Fibroblast of skin of left quadriceps (primary cell): ENCODE measurements at regions not wholly inside any gene's neighbourhood (a gene's known extent, or its start where the extent isn't known, plus 50 kb on each side); places are given as distances from the start of the nearest gene placed in this dataset.

Source experiments
- DNase-seq, 2 experiments: peaks; one replicate each; pipeline ENCODE4 v3.0.0-alpha.2; 2013; ENCODE audit warnings: low read depth in 2 of 2

DNA sequence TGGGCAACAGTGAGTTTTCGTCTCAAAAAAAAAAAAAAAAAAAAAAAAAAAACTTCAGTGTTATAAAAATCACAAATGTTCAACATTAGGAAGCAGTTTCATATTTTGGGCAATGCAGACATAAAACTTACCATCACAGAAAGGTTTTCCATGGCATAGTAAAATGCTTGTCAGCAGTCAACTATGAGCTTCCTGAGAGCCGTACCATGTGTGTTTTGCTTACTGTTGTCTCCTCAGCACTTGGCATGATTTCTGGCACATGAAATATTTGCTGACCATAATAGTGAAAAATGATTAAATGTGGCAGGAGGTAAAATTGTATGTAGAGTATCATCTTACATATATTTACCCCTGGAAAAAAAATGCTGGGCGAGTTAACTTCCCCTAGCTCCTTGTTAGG lies 237.5 kb upstream of the SLC35B3 start:
- DNase-seq, result no peak

DNA sequence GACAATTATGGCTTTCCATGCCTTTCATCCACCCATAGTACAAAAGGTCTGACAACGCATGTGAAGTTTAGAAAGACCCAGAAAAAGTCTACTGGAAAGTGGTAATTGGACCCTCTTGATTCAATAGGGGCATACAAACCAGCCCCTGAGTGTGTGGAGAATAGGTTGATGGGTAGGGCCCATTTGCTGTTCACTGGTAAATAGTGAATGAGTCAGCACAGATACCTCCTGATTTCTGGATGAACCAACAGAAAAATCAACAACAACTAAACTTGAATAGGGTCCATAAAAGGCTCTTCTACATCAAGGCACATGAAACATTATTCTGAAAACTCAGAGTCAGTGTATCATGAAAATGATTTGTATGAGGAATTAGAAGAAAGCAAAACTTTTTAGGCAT lies 235.4 kb upstream of the SLC35B3 start:
- no peak for DNase-seq

- DNase-seq, result no peak
Observed at GRCh38 chr6:8664700-8665099, 229.4 kb upstream of the SLC35B3 start.

- no peak for DNase-seq
Observed at GRCh38 chr6:8664070-8664469, 228.7 kb upstream of the SLC35B3 start.

DNA sequence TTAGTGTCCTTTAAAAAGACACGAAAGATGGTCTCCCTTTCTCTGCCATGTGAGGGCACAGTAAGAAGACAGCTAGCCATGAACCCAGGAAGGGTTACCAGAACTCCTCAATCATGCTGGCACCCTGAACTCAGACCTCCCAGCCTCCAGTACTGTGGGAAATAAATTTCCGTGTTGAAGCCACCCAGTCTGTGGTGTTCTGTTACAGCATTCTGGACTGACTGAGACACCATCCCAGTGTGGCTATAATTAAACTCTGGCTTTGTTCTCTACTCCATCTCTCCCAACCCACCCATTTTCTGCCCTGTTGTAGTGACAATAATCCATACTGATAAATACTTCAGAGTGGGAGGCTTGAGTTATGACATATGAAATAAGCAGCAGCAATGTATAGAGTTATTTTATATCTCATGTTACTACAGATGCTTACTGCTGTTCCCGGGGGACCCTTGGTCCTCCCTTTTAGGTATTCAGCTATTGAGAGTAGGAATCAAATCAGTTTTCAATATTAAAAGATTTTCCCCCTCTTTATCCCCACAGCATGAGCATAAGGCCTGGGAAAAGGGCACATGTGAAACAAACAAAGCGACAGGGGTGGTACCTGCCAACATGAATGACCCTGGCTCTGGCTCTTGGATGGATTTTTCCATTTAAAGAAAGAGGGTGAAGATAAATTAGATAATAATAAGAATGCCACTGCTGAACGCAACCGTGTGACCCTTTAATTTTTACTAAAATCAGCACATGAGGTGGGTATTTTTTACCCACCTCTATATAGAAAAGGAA lies 224.3 kb upstream of the SLC35B3 start:
- DNase-seq, result no peak

- no peak for DNase-seq
Observed at GRCh38 chr6:8658416-8658815, 223.1 kb upstream of the SLC35B3 start.

GRCh38 chr6:8657522-8657921 lies 222.2 kb upstream of the SLC35B3 start:
- no peak for DNase-seq

DNA sequence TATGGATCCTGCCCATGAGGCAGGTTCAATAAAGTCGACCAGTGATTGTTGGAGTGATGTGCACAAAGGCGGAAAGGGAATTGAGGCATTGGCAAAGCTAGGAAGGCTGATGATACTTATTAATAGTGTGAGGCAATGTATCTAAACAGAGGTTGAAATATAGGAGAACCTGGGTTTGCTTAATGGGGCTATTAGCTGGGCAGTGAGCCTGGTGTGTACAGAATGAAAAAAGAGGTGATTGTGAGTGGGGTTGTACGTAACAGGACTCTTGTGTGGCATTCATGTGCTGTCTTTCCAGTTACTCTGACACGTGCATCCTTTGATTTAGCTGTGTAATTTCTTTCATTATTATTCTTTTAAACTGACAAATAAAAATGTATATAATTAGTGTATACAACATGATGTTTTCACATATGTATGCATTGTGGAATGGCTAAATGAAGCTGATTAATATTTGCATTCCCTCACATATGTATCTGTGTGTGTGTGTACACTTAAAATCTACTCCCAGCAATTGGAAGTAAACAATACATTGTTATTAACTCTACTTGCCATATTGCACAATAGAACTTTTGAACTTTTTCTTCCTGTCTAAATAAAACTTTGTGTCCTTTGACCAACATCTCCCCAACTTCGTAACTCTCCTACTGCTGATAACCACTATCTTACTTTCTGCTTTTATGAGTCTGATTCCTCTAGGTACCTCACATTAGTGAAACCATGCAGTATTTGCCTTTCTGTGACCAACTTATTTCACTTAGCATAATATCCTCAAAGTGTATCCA lies 220.5 kb upstream of the SLC35B3 start:
- no peak for DNase-seq

DNA sequence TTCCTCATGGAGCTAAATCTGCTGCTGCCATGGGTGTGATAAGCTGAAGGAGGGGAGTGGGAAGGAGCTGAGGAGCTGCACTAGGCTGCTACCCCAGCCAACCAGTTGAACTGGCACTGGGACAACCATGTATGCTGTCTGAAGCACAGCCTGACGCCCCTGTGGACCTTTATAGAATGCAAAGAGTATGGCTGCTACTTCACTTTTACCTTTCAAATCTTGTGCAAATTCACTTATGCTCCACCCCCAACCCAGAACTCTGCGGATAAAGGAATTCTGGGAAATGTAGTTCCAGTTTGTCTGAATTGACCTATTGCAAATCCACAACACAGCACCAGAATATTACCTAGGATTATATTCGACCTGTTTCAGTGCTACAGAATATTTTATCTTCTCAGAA lies 217.4 kb upstream of the SLC35B3 start:
- DNase-seq, result no peak

DNA sequence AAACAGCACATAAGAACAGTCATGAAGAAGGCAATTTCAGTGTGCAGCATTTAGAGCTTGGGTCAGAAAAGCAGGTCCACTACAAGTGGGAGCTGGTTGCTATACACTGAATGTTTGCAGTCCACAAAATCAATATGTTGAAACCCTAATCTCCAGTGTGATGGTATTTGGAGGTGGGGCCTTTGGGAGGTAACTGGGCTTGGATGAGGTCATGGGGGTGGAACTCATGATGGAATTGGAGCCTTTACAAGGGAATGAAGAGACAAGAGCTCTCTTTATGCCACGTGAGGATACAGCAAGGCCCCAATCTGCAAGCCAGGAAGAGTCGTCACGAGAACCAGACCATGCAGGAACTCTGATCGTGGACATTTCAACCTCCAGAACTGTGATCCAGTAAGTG lies 216.7 kb upstream of the SLC35B3 start:
- no peak for DNase-seq

DNA sequence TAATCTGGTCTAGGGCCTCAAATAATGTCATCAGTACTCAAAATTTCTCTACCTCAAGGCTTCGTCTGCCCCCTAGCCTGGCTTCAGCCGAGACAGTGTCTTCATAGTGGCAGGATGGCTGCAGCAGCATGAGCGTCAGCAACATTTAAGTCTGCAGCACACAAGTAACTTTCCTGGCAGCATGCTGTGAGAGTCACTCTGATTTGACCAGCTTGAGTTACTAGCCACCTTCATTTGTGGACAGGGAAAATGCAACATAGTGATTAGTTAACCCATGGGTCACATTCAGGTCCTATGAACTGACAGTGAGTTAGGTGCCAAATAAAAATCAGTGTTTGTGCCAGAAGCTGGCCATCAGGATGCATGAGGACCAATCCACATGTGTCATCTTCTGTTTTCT lies 209.9 kb upstream of the SLC35B3 start:
- DNase-seq, result no peak

- DNase-seq, result no peak
Observed at GRCh38 chr6:8644306-8644705, 209.0 kb upstream of the SLC35B3 start.

DNA sequence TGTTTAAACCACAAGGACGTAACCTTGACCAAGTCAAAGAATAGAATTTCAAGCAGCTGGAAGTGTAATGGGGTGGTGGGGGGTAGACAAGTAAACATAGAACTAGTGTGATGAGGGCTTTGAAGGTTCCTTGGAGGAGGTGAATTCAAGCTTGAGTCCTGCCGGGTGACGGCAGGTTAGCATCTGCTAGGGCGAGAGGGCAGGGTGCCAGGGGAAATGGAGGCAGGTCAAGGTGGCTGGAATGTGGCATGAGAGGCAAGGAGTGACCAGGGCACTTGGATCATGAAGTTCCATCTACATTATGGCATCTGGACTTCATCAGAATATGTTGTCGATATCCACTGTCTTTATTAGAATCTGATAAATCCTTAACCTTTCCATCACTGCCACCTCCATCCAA lies 207.5 kb upstream of the SLC35B3 start:
- DNase-seq, result no peak

GRCh38 chr6:8642131-8642530 lies 206.8 kb upstream of the SLC35B3 start:
- no peak for DNase-seq

DNA sequence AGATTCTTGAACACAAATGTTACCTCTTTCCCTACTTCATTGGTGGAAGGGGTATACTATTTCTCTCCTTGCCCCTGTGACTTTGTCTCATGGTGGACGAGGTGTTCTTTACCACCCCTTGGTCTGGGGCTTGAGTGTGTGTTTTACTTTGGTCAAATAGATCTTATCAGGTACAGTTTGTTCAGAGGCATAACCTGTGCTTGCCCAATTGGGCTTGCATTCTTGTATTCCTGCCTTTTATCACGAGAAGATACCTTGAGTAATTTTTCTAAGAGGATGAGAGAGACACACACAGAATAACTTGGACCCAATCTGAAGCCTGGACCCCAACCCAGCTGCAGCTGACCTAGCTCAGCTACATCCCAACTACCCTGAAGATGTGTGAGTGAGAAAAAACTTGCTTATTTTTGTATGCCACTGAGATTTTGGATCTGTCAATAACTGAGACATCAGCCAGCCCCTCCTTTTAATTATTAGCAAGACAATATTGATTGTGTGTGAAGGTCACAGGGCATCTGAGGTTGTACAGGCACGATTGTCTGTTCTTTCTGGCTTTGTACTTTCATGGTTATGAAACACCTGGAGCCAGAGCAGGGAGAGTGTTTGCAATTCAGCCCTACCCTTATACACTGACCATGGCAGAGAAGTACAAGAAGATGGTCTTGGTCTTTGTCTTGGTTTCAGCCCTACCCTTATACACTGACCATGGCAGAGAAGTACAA lies 204.7 kb upstream of the SLC35B3 start:
- no peak for DNase-seq

- DNase-seq, result no peak
Observed at GRCh38 chr6:8637896-8638597, 202.7 kb upstream of the SLC35B3 start.

DNA sequence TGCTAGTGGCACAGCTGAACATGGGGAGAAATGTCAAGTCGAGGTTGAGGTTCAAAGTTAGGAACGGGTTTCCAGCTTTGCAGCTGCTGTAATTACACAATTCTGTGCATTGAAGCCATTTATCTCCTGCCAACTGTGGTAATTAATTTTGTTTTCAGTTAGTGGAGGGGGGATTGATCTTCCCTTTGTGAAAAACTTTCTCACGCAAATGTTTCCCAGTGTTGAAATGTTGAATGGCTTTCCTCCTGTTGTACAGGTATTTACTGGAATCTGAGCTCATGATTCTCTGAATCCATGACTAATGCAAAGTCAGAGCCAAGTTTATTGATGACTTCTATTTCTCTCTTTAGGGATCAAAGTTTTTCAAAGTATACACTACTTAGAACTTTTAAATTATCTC lies 198.4 kb upstream of the SLC35B3 start:
- no peak for DNase-seq

- DNase-seq, result no peak
Observed at GRCh38 chr6:8628736-8629135, 193.4 kb upstream of the SLC35B3 start.

- no peak for DNase-seq
Observed at GRCh38 chr6:8628063-8628462, 192.7 kb upstream of the SLC35B3 start.

DNA sequence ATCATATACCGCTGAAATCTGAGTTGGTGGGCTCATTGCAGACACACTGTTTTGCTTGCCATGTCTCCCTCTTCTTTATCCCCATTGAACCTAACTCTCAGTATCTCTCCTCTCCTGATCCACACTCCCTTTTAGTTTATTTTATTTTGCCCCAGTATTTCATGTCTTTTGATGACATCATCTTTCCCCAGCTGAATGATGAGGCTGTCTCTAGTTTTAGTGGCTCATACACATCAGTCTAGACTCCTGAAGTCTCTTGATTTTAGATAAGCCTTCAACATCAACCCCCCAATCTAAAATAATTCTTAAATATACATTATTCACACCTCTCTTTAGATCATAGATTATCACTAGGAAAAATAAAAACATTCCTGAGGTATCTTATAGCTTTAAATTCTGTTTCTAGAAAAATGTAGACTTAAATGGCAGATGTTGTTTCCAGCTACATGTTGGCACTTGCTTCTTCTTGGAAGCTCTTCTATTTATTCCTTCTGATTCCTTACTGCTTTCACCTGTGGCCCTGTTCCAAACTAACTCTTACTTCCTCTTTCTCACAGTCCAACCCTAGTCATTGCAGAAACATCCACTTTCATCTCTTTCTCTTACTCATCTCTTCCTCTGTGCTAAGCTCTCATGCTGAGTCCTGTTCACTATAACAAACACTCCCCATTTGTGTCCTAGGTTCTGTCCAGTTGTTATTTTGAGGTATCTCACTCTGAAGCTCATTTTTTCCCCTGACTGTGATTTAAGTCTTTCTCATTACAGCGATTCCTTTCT lies 191.9 kb upstream of the SLC35B3 start:
- no peak for DNase-seq

GRCh38 chr6:8624665-8625064 lies 189.3 kb upstream of the SLC35B3 start:
- DNase-seq, result no peak
